Heart left ventricle (tissue), 13 donors: ENCODE measurements at regions not wholly inside any gene's neighbourhood (a gene's known extent, or its start where the extent isn't known, plus 50 kb on each side); places are given as distances from the start of the nearest gene placed in this dataset.

Source experiments
- POLR2A ChIP-seq, 2 donors: fragments of 450-650 bp; IDR thresholded peaks; one replicate each; pipeline ENCODE4 v1.6.1; 2017; ENCODE audit warnings: antibody characterized with exemption in 2 of 2, mild to moderate bottlenecking in 2 of 2, moderate library complexity in 2 of 2
- TF ChIP-seq, protein P1 (sequence below), 12 donors: fragments of 200-600 bp; sonication (generic) in 4 of 12; IDR thresholded peaks; one replicate each; pipeline versions ENCODE4 v1.5.0 to v1.8.0; 2018 to 2022; ENCODE audit warnings: antibody characterized with exemption in 12 of 12, mild to moderate bottlenecking in 5 of 12
- donor health status: ischemic (EF 13 %, LVEDD 7.1; RV severe dilation, severe dysfunction).
- donor health status: DM: no; HTN: yes; CAD: no.
- donor health status: DM: no; HTN: no; CAD: no.
- donor health status: ischemic (EF 25% LVEDD 6.9; RV normal size, moderate dysfunction).
- donor health status: ischemic (EF 25% LVEDD 5.7; RV mildly dilated, moderate dysfunction).
- donor health status: ischemic (EF 35%, LVEDD 5.7; RV mildly dilated, moderate dysfunction).
- donor health status: nonischemic (EF 11% LVEDD 7.7; RV severe dilation, severe dysfunction).
- donor health status: DM: yes; HTN: yes; CAD: no.
- donor health status: PGD.
- donor health status: ischemic (EF 29% LVEDD 5.4; RV normal size, mild dysfunction).
- donor health status: nonischemic (EF 23%, LVEDD 6.1; RV moderate dilation, normal function).

DNA sequence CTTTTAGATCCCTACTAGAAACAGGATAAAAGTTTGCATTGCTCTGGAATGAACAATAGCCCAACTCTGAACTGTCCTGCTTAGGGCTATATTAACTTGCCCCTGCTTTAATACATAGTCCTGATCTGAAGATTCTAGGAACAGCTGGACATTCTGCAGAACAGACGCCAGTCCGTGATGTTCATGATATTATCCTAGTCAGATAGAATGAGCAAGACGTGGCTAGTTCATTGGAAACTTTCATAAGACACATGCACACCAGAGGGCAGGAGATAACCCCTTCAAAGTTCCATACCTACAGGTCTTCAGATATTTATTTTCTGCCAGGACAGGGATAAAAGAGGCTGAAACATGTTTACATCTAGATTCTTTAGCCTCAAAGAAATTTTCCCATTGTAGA, 75.5 kb upstream of the CLNK start:
- TF ChIP-seq, protein P1, sequence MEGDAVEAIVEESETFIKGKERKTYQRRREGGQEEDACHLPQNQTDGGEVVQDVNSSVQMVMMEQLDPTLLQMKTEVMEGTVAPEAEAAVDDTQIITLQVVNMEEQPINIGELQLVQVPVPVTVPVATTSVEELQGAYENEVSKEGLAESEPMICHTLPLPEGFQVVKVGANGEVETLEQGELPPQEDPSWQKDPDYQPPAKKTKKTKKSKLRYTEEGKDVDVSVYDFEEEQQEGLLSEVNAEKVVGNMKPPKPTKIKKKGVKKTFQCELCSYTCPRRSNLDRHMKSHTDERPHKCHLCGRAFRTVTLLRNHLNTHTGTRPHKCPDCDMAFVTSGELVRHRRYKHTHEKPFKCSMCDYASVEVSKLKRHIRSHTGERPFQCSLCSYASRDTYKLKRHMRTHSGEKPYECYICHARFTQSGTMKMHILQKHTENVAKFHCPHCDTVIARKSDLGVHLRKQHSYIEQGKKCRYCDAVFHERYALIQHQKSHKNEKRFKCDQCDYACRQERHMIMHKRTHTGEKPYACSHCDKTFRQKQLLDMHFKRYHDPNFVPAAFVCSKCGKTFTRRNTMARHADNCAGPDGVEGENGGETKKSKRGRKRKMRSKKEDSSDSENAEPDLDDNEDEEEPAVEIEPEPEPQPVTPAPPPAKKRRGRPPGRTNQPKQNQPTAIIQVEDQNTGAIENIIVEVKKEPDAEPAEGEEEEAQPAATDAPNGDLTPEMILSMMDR (IDR thresholded peaks at IDR 0.05) = no peak
- no peak for TF ChIP-seq POLR2A (IDR thresholded peaks at IDR 0.05)
